Keratinocyte (primary cell): ENCODE measurements at regions not wholly inside any gene's neighbourhood (a gene's known extent, or its start where the extent isn't known, plus 50 kb on each side); places are given as distances from the start of the nearest gene placed in this dataset.

ENCODE experiments used
- EZH2 ChIP-seq: IDR thresholded peaks from one replicate; pipeline ENCODE4 v1.6.1; 2012; ENCODE audit warnings: inconsistent platforms, mild to moderate bottlenecking, low read length, moderate library complexity
- TF ChIP-seq, protein P1 (sequence below), 3 experiments: IDR thresholded peaks in 1 of 3; conservative IDR thresholded peaks in 1 of 3; optimal IDR thresholded peaks in 1 of 3; 2 replicates in 2 of 3; 3 replicates in 1 of 3; pipeline versions ENCODE3 to v1.5.1; 2011; ENCODE audit warnings: low read length in 3 of 3, mild to moderate bottlenecking in 3 of 3, moderate library complexity in 2 of 3, control low read depth in 1 of 3, inconsistent platforms in 1 of 3; ENCODE audit not compliant: insufficient read depth in 2 of 3; ENCODE audit errors: extremely low read depth in 1 of 3

DNA sequence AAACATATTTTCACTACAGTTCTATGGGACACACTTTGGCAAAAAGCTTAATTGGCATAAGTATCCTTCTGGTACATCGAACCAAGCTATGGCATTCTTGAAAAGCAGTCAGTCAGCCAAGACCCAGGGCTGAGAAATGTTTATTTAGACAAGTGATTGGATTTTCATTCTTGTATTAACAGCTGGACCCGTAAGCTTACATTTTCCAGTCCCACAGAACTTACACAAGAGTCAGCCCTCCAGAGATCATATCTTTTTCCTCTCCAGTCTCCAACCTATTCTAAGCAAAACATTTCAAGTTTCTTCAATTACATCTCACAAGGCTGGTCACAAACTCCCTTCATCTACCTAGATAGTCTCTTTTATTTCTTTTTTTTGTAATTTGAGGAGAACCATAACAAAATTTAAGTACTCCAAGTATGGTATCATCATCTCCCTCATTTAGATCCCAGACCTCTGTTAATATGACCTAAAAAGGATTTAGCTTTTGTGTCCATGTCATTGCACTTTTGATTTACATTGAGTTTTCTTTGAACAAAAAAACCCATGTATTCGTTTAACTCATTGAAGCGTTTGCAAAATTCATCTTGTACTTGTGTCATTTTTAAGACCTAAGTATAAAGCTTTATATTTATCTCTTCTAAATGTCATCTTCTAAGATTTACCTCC is 67.9 kb upstream of the GRK3 start:
- TF ChIP-seq, protein P1, sequence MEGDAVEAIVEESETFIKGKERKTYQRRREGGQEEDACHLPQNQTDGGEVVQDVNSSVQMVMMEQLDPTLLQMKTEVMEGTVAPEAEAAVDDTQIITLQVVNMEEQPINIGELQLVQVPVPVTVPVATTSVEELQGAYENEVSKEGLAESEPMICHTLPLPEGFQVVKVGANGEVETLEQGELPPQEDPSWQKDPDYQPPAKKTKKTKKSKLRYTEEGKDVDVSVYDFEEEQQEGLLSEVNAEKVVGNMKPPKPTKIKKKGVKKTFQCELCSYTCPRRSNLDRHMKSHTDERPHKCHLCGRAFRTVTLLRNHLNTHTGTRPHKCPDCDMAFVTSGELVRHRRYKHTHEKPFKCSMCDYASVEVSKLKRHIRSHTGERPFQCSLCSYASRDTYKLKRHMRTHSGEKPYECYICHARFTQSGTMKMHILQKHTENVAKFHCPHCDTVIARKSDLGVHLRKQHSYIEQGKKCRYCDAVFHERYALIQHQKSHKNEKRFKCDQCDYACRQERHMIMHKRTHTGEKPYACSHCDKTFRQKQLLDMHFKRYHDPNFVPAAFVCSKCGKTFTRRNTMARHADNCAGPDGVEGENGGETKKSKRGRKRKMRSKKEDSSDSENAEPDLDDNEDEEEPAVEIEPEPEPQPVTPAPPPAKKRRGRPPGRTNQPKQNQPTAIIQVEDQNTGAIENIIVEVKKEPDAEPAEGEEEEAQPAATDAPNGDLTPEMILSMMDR (optimal IDR thresholded peaks at IDR 0.05 in 1 of 3, IDR thresholded peaks at IDR 0.05 in 1 of 3, conservative IDR thresholded peaks at IDR 0.05 in 1 of 3; ENCODE audit: extremely low read depth in 1 of 3, insufficient read depth in 2 of 3, low read length in 3 of 3) = no peak
- TF ChIP-seq EZH2 = no peak
